HG02870 (cell line): ENCODE measurements at regions not wholly inside any gene's neighbourhood (a gene's known extent, or its start where the extent isn't known, plus 50 kb on each side); places are given as distances from the start of the nearest gene placed in this dataset.
A peak's percentile ranks its signal among the peaks of the same experiment; 100 is the strongest.
"Not testable (repeated sequence)": the region's sequence is repeated elsewhere in the genome, so short reads cannot be mapped to it uniquely, and the experiment has no call there.

ENCODE experiments used
- ATAC-seq: cut with Tn5 transposase; IDR thresholded peaks from one replicate; pipeline ENCODE4 v1.9.1; 2021; ENCODE audit warnings: mild to moderate bottlenecking, moderate library complexity; ENCODE audit not compliant: unreplicated experiment

GRCh38 chrX:3550871-3551270 lies 162.6 kb downstream of the PRKX start:
- ATAC-seq, result no peak

- no peak for ATAC-seq
Observed at GRCh38 chrX:3550160-3550751, 163.2 kb downstream of the PRKX start.

- ATAC-seq, result no peak
Observed at GRCh38 chrX:3549411-3549911, 164.0 kb downstream of the PRKX start.

GRCh38 chrX:3548765-3549391 lies 164.6 kb downstream of the PRKX start:
- no peak for ATAC-seq

- ATAC-seq, result no peak
Observed at GRCh38 chrX:3545901-3546300, 167.5 kb downstream of the PRKX start.

GRCh38 chrX:3541336-3541735 lies 172.1 kb downstream of the PRKX start:
- ATAC-seq, result no peak

GRCh38 chrX:3540105-3540504 lies 173.3 kb downstream of the PRKX start:
- ATAC-seq, result no peak

GRCh38 chrX:3532581-3533085 lies 180.8 kb downstream of the PRKX start:
- ATAC-seq, result peak; percentile 69

- not testable (repeated sequence) for ATAC-seq
Observed at GRCh38 chrX:3531435-3531834, 182.0 kb downstream of the PRKX start.

GRCh38 chrX:3529466-3530010 lies 183.1 kb upstream of the MXRA5 start:
- no peak for ATAC-seq

GRCh38 chrX:3527811-3528210 lies 181.4 kb upstream of the MXRA5 start:
- ATAC-seq, result no peak

- no peak for ATAC-seq
Observed at GRCh38 chrX:3527166-3527565, 180.7 kb upstream of the MXRA5 start.

- ATAC-seq, result no peak
Observed at GRCh38 chrX:3526731-3527130, 180.3 kb upstream of the MXRA5 start.

GRCh38 chrX:3526071-3526470 lies 179.6 kb upstream of the MXRA5 start:
- ATAC-seq, result no peak

- no peak for ATAC-seq
Observed at GRCh38 chrX:3522101-3522650, 175.7 kb upstream of the MXRA5 start.

GRCh38 chrX:3521396-3521795 lies 174.9 kb upstream of the MXRA5 start:
- no peak for ATAC-seq

- no peak for ATAC-seq
Observed at GRCh38 chrX:3520982-3521381, 174.5 kb upstream of the MXRA5 start.

- ATAC-seq, result no peak
Observed at GRCh38 chrX:3520458-3520857, 174.0 kb upstream of the MXRA5 start.

- ATAC-seq, result not testable (repeated sequence)
Observed at GRCh38 chrX:3519384-3519783, 172.9 kb upstream of the MXRA5 start.

GRCh38 chrX:3518870-3519269 lies 172.4 kb upstream of the MXRA5 start:
- ATAC-seq, result no peak

GRCh38 chrX:3516051-3516541 lies 169.6 kb upstream of the MXRA5 start:
- ATAC-seq, result no peak

GRCh38 chrX:3514996-3515395 lies 168.5 kb upstream of the MXRA5 start:
- no peak for ATAC-seq
